Erythroblast (primary cell): ENCODE measurements at regions not wholly inside any gene's neighbourhood (a gene's known extent, or its start where the extent isn't known, plus 50 kb on each side); places are given as distances from the start of the nearest gene placed in this dataset.

ENCODE experiments used
- DNase-seq, 2 experiments: peaks; one replicate each; lab custom pipeline; 2025; lab: John Stamatoyannopoulos, UW
- GATA1 ChIP-seq: IDR thresholded peaks from 2 replicates; pipeline ENCODE4 v1.6.1; 2011; ENCODE audit warnings: low read depth, mild to moderate bottlenecking, control low read depth, low read length, moderate library complexity
- POLR2A ChIP-seq: IDR thresholded peaks from 2 replicates; pipeline ENCODE4 v1.6.1; 2011; ENCODE audit warnings: mild to moderate bottlenecking, low read length

- no peak for DNase-seq
- TF ChIP-seq POLR2A (no peak), GATA1 (no peak)
These were observed 199.0 kb downstream of the ETS1 start for GRCh38 chr11:128388206-128388815.

GRCh38 chr11:128379587-128380580 lies 207.5 kb downstream of the ETS1 start:
- no peak for DNase-seq

GRCh38 chr11:128375961-128376360 lies 211.4 kb downstream of the ETS1 start:
- TF ChIP-seq POLR2A (no peak), GATA1 (no peak)

More at GRCh38 chr11:128379587-128380580, 207.5 kb downstream of the ETS1 start:
- TF ChIP-seq POLR2A (no peak), GATA1 (no peak)

GRCh38 chr11:128374026-128374425 lies 213.3 kb downstream of the ETS1 start:
- no peak for DNase-seq
- TF ChIP-seq GATA1: no peak
- no peak for TF ChIP-seq POLR2A

More at GRCh38 chr11:128375961-128376360, 211.4 kb downstream of the ETS1 start:
- no peak for DNase-seq

GRCh38 chr11:128372977-128373376 lies 214.4 kb downstream of the ETS1 start:
- no peak for DNase-seq

GRCh38 chr11:128367573-128367972 lies 219.8 kb downstream of the ETS1 start:
- DNase-seq: no peak
- TF ChIP-seq GATA1 (no peak), POLR2A (no peak)

More at GRCh38 chr11:128372977-128373376, 214.4 kb downstream of the ETS1 start:
- no peak for TF ChIP-seq GATA1

GRCh38 chr11:128365044-128365443 lies 222.3 kb downstream of the ETS1 start:
- DNase-seq: no peak
- TF ChIP-seq POLR2A: no peak

GRCh38 chr11:128361451-128362020 lies 225.8 kb downstream of the ETS1 start:
- TF ChIP-seq GATA1 (no peak), POLR2A (no peak)
- DNase-seq: no peak

GRCh38 chr11:128359515-128359914 lies 227.8 kb downstream of the ETS1 start:
- TF ChIP-seq POLR2A (no peak), GATA1 (no peak)
- no peak for DNase-seq

GRCh38 chr11:128357073-128357472 lies 230.3 kb downstream of the ETS1 start:
- no peak for DNase-seq
- TF ChIP-seq POLR2A: no peak
- TF ChIP-seq GATA1: no peak

GRCh38 chr11:128355558-128355957 lies 231.8 kb downstream of the ETS1 start:
- DNase-seq: no peak
- no peak for TF ChIP-seq POLR2A
- TF ChIP-seq GATA1: no peak

- no peak for DNase-seq
These were observed 232.9 kb downstream of the ETS1 start for GRCh38 chr11:128354476-128354875.

GRCh38 chr11:128351168-128351567 lies 236.2 kb downstream of the ETS1 start:
- no peak for TF ChIP-seq POLR2A
- no peak for TF ChIP-seq GATA1
- no peak for DNase-seq

More at GRCh38 chr11:128354476-128354875, 232.9 kb downstream of the ETS1 start:
- TF ChIP-seq GATA1: no peak
- TF ChIP-seq POLR2A: no peak

- DNase-seq: no peak
- TF ChIP-seq POLR2A (no peak), GATA1 (no peak)
These were observed 237.6 kb downstream of the ETS1 start for GRCh38 chr11:128349650-128350299.
